GM19328 (cell line): ENCODE measurements at regions not wholly inside any gene's neighbourhood (a gene's known extent, or its start where the extent isn't known, plus 50 kb on each side); places are given as distances from the start of the nearest gene placed in this dataset.
A peak's percentile ranks its signal among the peaks of the same experiment; 100 is the strongest.

Experiments used
- ATAC-seq: cut with Tn5 transposase; IDR thresholded peaks from one replicate; pipeline ENCODE4 v1.9.1; 2021; ENCODE audit warnings: mild to moderate bottlenecking, moderate library complexity; ENCODE audit not compliant: unreplicated experiment

DNA sequence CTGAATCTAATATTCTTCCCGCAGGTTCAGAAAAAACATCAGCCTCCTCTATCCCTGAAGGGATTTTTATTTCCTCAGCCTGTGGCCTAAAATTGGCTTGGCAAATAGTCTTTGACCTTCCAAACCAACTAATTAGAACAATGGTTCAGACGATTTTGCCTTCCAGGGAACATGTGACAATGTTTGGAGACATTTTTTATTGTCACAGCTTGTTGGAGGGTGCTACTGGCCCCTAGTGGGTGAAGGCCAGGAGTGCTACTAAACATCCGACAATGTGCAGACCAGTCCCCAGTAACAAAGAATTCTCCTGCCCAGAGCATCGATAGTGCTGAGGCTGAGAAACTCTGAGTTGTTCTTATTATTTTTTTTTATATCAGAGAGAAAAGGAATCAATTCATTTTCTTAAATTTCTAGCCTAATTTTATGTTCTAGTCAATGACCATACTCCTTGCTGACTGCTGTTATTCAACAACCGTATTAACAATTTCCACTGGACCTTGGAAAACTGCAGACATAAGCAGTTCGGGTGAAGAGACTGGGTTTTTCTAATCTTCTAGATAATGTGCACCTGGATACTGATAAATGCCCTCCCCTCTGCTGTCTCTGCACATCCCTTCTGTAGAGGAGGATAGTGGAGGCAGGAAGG, 280.7 kb downstream of the LMX1A start:
- ATAC-seq, result peak; percentile 48

DNA sequence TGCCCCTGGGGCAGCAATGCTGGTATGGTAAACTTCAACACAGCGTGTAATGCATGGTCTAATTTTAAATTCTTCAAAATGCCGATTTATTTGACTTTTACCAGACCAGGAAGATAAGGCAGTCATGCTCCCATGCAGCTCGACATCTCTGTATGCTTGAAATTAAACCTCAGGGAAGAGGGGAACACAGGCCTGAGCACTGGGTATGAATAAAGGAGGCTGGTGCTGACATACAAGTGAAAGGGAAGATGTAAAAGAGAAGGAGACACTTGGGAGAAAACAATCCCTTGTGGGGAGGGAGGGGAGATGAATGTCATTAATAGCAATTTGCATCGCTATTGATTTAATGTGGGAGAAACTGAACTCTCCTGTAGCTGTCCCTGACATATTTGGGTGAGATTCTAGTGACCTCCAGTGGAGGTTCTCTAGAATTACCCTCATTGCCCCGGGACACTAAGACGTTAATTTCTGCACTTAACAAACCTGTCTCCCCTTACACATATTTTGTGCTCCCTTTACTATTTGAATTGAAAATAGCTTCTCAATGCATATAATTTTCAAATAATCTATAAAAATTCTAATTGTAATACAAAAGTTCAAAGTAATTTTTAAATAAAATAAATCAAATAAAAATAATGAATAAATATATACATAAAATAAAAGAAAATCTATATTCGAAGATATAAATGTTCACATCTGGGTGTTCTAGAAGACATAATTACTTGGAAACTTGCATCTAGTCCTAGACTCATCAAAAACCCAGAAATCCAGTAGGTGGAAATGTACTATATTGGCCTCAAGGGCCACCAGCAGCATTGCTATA, 283.1 kb downstream of the LMX1A start:
- no peak for ATAC-seq

DNA sequence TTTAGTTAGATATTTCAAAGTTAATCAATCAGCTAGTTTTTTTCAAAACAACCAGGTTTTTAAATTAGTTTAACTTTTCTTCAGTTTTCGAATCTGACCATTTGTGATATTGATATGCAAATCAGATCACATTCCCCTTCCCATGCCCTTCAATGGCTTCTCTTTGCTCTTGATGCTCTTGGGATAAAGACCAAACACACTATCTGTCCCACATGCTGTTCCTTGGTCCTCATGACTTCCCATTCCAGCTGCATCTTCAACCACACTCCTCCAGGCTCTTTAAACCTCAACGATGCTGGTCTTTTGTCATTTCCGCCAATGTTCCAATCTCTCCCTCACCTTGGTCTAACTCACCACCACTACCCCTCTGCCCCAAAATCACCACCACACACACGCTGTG, 285.8 kb downstream of the LMX1A start:
- ATAC-seq, result no peak

DNA sequence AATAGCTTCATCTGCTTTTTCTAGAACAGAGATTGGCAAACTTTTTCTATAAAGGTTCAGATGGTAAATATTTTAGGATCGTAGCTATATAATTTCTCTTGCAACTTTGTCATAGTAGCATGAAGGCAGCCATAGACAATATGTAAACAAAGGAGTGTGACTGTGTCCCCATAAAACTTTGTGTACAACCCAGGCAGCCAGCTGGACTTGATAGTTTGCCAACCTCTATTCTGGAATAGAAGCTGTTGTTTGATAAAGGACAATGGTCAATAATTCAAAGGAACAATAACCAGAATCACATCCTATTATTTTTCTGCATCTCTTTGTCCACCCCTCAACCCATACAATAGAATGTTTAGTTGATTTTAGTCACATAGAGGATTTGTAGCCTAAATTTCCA, 286.7 kb downstream of the LMX1A start:
- no peak for ATAC-seq

DNA sequence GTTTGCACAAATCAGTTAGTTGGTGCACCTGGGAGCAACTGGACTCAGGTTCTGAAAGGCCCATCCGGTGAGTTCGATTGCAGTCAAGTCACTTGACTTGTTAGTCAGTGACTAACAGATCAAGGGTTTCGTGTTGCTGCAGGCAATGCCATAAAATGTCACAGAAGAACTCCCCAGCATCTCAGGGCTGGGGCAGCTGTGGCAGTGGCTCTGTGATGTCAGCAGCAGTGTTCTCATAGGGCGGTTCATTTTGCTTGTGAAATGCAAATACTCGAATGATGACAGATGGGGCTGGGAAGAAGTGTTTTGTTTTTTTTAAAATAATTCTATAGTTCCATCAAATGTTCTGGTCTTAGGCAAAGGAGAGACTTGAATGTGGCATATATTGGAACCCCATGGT, 287.8 kb downstream of the LMX1A start:
- no peak for ATAC-seq

DNA sequence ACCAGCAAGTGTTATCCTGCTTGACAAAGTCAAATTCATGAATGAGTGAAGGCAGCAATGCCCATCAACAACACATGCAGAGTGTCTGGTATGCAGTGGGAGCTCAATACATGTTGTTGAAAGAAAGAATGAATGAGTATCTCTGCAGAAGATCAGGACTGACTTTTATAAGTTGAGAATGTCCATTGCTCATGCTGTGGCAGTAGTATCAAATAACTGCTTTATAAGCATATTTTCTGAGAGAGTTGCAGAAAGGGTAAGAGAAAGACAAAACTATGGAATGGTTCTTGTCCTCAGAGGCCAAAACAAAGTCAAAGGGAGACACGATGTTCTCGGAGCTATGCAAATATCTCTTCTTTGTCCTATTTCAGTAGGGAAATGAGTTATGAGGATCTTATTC, 288.7 kb downstream of the LMX1A start:
- ATAC-seq, result no peak

DNA sequence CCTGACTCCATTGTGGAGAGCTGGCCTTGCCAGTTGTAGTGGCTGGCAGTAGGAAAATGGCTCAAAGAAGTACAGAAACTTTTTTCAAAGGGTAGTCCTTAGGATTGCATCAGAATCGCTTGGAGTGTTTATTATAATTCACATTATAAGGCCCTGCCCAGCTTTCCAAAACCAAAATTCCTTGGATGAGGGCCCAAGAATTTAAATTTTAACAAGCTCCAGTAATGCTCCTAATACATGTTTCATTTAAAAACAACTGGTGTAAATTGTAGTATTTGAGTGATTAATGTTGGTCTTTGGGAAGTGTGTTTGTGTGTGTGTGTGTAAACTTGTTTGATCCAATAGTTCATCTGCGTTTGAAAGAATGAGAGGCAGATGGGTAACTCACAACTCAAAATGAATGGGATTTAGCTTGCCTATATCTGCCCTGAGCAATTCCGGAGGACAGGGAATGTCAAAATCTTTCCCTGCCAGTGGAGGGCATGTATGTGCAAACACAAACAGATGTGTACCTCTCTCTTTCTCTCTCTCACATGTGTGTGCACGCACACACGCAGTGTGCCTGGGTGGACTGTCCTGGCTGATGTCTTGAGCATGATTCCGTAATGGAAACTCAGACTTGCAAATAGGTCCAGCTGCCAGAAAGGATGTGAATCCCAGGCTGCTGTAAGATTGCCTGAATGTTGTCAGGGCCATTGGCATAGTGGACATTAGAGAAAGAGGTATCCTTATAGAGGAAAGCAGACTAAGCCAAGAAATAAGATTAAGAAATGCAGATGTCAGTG, 293.1 kb downstream of the LMX1A start:
- ATAC-seq, result no peak

DNA sequence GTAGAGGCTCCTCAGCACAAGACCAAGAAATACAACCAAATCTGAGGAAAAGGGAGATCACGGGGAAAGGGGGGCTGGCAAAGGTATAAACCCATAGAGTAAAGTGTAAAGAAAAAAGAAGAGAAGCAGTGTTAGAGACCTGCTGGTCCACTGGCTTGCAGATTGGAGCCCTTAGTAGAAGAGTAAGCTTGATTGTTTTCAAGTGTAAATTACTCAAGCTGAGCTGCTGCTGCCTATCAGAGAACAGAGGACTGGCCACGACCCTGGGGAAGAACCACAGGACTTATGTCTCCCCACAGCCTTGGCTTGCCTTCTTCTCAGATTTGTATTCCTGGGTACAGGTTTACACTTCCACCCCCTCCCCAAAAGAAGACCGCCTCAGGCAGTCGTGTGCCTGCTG, 294.2 kb downstream of the LMX1A start:
- no peak for ATAC-seq

DNA sequence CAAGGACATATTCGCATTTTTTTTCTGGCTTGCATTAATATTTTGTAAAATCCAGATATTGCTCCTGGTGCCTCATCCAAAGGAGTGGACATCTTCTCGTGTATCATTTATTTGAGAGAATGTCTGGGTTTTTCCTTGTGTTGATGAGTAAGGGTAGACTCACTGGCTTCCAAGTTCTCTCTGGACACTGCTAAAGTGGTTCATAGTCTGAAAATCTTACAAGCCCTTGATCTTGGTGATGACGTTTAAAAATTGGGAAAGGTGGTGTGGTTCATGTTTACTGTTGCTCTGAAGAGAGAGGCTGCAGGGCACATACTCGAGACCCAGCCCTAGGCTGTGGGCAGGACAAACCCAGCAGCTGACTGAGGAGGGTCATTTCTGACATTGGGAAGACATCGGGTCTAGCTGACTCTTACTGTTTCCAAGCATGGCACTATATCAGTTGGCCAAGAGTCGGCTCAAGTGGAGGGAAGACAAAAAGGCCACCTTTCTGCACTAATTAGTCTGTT, 296.2 kb downstream of the LMX1A start:
- ATAC-seq, result no peak

DNA sequence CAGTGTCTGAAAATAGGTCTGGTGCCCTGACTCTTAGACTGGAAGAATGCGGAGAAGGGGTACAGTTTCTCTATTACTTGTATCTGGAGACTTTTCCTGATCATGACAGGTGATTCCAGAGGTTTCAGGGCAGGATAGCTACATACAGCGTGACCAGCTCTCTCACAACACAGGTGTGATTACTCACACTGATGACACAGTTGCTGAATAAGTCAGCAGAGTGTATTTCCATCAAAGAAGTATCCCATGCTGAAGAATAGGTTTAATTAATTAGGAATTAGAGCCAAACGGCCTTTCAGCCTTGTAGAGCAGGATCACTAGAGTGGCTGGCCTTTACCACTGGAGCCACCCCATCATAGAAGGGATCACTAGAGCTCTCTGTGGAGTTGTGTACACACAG, 298.6 kb downstream of the LMX1A start:
- ATAC-seq, result no peak

DNA sequence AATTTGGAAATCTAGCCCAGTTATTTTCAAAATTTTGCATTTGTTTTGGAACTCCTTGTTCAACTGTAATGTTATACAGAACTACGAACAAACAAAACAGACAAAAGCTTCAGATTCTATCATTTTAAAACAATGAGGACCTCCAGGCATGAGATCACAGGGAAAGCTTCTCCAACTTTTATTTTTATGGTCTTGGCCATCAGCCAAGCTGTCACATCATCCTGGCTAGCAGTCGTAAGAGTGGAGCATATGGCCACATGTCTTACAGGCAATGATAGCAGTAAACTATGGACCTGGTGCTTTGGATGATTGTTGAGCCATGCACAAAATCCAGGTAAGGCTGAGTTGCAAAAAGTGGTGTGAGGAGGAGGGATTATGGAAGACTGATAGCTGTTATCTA, 299.6 kb downstream of the LMX1A start:
- ATAC-seq, result no peak

DNA sequence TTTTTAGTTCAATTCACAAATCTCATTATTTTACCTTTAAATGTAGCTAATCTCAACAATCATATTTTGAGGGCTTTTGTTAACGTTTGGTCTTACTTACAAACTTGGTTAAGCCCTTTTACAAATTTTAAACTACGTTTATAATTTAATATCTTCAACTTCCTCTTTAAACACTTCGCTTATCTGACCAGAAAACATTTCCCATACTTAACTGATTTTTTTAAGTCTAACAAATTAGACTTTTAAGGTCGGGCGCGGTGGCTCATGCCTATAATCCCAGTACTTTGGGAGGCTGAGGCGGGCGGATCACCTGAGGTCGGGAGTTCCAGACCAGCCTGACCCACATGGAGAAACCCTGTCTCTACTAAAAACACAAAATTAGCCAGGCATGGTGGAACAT, 300.9 kb downstream of the LMX1A start:
- no peak for ATAC-seq

DNA sequence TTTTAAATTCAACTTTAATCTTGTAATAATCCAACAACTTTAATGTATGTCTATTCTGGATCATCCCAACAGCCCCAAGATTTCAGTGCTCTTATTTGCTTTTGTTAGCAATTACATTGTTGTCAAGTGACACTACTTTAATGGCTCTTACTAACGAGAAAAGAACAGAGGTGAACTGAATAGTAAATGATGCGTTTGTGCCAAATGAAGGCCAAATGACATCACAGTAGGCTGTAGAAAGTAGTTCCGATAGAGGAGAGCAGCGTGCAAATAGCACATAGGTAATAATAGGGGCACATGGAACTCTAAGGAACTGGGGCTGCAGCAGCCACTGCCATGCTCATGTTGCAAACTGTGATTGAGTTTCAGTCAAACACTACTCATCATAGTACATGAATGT, 301.9 kb downstream of the LMX1A start:
- ATAC-seq, result no peak

DNA sequence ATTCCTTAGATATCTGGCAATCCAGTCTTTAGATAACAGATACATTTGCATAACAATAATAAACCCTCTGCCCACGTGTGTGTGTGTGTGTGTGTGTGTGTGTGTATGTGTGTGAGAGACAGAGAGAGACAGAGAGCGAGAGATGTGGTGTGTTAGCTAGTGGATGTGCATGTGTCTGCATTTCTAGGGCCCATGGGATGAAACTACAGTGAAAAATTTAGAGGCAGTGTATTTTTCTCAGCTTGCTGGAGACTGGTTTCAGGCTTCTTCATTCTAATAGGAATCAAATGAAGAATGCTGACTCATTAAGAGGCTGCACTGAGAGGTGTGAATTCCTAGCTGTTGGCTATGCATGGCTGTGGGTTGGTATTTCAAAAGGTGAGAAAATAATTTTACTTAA, 303.2 kb downstream of the LMX1A start:
- no peak for ATAC-seq

DNA sequence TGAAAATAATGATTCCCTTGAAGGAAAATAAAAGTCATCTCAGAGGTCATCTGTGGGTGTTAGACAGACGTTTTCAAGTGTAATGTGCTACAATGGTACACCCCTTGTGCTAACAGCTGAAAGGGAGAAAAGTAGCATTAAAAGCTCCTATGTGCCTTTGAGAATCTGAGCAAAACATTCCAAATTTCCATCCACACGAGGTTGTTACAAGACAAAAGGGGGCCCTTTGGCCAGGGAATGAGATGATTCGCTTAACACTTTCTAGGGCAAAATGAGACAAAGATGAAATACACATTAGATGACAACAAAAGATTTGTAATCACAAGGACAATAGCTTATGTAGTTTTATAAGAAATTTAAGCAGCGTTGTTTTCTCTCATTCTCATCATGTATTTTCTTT, 303.6 kb downstream of the LMX1A start:
- ATAC-seq, result no peak

DNA sequence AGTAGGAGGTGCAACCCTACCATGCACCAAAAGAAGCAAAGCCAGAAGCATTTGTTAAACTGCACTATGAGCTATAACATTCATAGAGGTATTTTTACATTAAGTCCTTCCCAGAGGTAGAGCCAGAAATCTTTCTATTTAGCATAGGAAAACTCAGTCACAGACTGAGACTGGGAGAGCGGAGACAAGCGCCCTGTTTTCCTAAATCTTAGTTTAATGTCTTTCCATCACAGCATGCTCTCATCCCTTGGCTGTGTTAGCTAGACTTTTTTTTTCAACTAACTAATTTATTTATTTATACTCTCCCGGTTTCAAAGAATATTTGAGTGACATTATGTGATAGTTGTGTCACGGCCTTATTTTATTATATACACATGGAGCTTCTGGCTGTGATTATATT, 304.1 kb downstream of the LMX1A start:
- no peak for ATAC-seq

DNA sequence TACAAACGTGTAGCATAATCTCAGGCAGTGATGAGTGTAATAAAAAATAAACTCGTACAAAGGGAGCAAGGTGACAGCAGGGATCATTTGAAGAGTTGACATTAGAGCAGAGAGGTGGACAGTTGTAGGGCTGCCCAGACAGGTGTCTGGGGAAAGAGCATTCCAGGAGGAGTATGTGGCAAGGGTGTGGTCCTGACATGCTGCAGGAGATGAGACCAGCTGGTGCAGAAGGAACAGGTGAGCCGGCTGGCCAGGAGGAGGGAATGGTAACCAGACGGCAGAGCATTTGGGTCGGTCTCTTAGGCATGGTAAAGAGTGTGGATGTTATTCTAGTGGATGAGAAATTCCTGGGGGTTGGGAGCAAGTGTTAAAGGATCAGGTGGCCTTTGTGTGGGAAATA, 306.3 kb downstream of the LMX1A start:
- no peak for ATAC-seq

DNA sequence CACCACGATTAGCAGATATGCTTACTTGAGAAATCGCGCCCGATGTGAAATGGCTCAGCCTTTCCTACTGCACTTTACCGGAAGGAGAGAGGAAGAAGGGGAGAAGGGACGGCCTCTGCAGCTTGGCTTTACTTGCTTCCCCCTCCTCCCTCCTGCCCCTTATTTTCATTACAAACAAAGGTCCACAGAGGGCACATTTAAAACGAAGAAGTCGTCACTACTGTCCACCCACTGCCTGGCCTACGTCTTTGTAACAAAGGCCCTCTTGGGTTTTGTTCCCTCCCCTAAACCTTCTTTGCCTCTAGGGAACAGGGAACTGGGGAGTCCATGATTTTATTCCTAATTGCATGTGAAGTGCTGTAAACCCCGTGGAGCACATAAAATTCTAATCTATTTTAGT, 308.5 kb downstream of the LMX1A start:
- no peak for ATAC-seq

DNA sequence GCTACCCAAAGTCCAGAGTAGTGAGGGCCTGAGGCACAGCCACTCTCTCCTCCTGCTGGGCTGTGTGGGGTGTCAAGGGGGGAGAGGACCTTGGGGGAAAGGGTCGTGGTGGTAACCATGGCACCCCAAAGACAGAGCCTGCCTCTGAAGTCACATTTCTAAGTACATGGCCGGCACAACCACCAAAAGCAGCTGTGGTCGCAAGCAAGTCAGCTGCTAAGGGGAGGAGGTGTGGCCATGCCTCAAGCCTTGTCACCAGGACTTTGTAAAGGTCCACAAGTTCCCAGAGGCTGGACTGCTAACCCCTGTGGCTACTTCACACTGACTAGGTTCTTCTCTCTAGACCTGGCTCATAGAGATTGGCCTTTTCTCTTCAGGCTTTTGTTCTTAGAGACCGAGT, 310.6 kb downstream of the LMX1A start:
- ATAC-seq, result no peak

DNA sequence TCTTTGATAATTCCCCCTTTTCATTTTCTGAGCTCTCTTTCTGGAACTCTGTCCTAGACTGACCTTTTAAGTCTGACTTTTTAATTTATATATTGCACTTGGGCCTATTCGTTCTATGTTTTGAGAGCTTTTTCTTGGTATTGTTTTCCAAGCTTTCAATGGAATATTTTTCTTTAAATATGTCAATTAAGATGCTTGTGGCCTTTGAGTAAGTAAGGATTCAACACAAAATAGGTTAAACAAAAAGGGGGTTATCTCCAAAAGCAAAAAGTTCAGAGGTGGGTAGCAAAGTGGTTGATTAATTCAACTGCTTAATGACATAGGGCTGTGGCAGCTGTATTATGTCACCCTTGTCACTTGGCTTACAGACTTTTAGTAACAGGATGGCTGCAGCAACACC, 315.9 kb downstream of the LMX1A start:
- ATAC-seq, result no peak

DNA sequence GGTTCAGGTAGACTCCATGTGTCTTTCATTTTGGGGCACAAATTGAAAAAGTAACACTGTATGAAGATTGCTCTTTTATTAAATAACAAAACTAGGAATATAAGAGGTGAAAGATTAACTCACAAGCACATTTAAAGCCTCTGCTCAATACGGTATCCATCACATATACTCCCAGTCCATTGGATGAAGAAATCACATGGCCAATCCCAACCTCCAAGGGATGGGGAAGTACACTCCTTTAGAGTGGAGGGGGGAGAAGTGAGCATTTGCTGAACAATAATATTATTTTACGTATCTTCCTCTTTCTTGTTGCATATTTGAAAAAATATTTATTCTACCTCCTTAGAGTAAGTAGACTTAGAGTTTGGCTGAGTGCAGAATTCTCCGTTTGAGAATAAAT, 316.5 kb downstream of the LMX1A start:
- no peak for ATAC-seq

DNA sequence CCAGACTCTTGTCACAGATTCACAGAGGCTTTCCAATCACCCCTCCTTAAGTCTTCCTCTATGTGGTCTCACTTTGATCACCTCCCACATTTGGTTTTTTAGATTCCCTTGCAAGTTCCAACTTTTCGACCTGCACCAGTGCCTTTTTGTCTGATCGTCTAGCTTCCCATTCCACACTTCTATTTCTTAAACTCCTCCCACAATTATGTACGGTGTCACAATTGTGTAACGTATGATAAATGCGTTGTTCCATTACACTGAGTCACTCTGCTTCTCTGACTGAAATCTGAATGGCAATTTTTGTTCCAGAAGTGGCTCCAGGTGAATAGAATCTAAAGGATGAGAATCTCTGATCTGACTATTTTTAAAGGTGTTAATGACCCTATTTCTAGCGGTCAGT, 320.1 kb downstream of the LMX1A start:
- no peak for ATAC-seq
